GM21423 (cell line): ENCODE measurements at regions not wholly inside any gene's neighbourhood (a gene's known extent, or its start where the extent isn't known, plus 50 kb on each side); places are given as distances from the start of the nearest gene placed in this dataset.

Experiments
- ATAC-seq: cut with Tn5 transposase; IDR thresholded peaks from one replicate; pipeline ENCODE4 v1.9.1; 2021; ENCODE audit warnings: mild to moderate bottlenecking, moderate library complexity; ENCODE audit not compliant: unreplicated experiment

DNA sequence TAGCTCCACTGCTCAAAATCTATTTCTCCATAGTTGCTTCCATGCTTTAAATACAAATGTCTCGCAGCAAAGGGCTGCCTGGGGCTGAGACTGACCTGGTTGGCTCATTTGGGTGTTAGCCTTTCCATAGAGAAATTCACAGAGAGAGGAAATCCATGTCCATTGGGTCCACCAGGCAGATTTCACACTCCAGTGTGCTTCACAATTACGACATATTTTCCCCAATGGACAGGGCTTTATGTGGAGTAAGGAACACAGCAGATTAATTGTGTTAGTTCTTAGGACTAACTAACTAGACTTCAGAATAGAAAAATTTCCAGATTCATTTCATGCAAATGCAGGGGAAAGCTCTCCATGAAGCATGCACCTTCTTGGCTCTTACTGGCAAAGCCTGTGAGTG lies 180.7 kb downstream of the FBXO15 start:
- no peak for ATAC-seq

DNA sequence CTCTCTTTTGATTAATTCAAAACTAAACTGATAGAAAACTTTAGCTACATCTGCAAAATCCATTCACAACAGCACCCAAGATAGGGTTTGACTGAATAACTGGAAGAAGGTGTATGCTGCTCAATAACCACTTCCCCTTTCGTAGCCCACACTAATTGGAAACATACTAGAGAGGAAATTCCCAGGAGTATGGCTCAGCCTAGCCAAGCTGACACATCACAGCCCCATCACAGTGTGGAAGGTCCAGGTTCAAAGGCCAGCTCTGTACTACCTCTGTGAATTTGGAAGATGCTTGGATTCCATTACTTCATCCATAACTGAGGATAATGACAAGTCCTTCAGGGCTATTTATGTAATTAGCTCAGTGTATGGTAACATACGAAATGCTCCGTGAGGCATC lies 185.4 kb downstream of the FBXO15 start:
- no peak for ATAC-seq

DNA sequence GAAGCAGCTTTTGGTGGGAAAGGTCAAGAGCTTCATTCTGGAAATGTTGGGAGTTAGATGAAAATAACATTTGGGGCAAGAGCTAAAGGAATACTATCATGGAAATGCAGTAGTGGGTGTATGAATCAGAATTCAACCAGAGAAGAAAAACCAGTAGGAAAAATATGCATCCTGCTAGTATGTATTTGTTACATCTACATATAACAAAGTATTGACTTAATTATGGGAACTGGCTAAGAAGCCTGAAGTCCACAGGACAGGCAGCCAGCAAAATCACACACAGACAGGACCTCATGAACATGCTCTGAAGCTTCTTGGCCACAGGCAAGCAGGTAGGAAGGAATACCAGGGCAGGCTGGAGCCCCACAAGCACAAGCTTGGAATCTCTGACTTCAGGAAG lies 185.8 kb downstream of the FBXO15 start:
- ATAC-seq: no peak

DNA sequence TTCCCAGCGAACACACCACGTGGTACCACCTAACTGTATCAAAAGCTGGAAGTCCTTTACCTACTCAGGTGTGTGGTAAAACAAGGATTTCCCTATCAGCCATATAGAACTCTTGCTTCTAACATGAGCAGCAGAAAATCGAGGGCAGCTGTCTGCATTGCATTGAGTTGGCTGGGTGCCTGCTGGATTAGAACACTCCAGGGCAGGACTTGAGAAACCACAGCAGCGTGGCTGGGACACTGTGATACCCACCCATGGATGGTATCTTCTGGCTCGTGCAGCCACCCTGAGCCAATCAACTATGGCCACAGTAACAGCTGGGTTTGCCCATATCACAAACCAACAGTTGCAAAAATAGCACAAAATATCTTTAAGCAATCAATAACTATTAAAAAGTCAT lies 188.3 kb downstream of the FBXO15 start:
- ATAC-seq: no peak

DNA sequence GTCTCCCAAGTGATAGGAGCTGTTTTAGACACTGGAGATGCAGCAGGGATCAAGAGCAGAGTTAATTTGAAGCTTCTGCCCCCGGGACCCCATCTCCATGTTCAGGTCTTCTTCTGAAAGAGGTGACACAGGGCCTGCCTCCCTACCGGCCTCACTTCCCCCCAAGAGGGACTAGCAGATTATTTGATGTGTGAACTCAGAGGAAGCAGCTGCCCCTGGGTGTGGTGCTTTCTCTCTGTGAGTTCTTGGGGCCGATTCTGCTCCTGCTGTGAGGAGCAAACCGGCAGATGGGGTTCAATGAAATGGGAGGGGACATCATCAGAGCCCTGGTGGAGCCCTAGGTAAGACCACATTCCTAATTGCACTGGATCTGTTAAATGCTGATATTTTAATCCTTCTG lies 193.4 kb downstream of the FBXO15 start:
- ATAC-seq: no peak

DNA sequence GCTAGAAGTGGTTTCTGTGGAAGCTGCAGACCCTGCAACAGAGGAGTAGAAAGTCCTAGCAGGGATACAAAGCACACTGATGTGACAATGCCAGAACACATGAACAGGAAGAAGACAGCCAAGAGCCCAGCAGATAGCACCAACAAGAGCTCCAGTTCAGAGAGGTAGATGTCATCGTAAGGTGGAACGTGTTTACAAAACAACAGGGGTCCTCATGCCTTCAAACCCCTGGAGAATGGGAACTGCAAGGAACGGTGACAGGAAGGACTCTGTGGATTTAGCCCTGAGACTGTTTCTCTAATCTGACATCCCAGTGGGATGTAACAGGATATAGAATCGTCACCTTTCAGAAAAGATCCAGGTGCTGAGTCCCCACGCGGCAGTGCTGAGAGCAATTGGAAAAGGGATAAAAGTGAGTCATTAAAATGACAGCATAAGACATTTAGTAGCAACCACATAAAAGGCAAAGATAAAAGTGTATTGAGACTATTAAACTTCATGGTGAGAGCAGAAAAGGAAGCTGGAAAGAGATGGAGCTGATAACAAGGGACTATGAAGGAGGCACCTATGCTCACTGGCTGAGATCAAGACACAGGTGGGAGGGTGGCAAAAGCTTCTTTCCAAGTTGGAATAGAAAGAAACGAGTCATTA lies 195.2 kb downstream of the FBXO15 start:
- ATAC-seq: no peak

DNA sequence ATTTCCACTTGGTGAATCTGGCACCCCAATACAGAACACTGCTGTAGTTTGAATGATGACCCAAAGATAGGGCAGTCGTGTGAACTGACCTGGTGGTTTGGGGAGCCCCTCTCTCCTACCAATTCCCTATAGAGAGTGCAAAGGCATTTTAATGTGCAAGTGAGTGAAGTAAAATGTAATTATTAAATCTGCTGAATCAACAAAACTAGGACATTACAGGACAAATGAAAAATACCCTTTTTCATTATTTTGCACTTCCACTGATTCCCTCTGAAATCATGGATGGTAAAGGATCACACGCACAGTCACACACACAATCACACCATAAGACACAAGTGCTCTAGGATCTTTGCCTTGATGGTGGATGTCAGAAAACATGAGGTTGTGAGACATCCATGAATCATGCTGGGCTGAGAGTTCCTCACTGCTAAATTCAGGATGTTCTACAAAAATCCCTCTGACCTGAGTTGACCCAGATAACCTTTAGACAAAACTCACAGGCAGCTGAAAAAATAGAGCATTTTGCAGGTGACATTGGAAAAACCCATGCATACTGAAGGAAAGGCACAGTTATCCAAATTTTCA lies 197.4 kb downstream of the FBXO15 start:
- ATAC-seq: no peak

DNA sequence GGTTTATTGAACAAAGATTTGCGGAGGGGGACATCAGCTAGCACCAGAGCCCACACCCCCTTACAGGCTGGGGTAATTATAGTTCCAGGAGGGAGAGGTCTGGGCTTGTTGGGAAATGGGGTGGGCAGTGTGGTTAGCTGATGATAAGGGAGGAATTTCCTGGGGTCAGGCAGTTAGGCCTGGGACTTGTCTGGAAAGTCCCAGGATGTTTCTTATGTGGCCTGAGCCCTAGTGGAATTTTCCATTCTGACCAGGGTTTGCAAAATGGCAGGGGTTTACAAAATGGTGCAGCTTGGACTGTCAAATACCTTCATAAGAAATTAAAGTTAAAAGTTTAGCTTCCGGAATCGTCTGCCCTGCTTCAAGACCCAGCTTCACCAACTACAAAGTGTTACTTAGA lies 199.1 kb downstream of the FBXO15 start:
- no peak for ATAC-seq

DNA sequence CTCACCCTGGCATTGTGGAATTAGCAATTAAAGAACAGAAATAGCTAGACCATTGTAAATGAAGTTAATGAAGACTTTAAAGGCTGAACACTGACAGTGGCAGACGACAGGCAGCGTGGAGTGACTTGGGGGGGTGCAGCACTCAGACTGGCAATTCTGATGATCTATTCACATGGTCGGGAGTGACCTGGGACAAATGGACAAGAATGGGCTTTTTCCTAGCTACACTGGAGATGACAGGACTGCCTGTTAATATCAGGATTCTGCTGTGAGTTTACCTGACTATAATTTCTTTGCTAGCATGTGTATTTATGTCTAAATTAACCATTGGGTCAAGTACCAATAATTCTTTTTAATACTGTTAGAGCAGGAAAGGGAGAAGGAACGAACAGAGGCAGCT lies 199.6 kb downstream of the FBXO15 start:
- no peak for ATAC-seq

DNA sequence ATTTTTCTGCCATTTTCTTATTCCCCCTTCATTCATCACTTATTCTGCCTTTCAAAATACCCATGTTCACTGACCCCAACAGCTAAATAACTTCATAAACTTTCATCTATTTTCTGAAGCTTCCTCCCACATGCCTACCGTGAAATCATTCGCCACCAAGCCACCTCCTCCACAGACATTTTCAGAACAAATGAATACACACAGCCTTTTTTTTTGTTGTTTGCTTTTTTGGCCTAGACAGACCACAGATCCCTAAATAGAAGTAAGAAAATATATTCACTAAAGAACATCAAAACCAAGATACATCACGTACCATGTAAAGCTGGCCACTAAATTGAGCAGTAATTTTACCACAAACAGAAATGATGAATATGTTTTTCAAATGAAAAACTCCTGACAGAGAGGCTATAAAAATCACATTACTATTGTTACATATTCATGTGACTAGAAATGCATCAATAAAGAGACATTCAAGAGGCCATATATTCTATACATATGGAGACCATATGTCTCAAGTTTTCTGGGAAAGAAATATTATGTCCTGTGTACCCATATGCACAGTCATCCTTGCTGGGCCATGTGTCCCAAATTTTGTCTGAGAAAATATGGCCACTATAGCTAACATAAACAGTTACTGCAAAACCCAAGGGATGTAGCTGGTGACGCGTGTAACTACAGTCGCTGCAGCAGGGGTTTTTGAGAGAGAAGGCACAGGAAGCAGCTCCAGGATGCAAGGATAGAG lies 200.3 kb downstream of the FBXO15 start:
- ATAC-seq: no peak

DNA sequence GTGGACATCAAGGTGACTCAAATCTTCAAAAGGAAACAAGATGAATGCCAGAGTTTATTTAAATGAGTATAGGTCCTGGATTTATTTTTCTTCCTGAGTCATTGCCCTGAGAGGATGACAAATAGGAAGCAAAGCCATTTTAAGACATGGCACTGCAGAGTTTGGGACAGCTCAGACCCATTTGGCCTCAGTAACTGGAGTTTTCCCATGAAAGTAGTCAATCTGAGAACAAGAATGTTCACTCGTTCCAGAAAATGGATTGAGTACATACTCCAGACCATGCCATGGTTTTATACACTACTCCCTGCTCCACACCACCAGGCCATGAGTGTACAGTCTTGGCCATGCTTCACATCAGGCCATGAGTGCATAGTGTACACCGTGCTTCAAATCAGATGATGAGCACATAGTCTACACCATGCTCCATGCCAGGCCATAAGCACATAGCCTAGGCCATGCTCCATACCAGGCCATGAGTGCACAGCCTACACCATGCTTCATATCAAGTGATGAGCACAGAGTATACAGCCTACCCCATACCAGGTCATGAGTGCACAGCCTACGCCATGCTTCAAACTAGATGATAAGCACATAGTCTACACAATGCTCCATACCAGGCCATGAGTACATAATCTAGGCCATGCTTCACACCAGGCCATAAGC lies 202.4 kb downstream of the FBXO15 start:
- no peak for ATAC-seq

DNA sequence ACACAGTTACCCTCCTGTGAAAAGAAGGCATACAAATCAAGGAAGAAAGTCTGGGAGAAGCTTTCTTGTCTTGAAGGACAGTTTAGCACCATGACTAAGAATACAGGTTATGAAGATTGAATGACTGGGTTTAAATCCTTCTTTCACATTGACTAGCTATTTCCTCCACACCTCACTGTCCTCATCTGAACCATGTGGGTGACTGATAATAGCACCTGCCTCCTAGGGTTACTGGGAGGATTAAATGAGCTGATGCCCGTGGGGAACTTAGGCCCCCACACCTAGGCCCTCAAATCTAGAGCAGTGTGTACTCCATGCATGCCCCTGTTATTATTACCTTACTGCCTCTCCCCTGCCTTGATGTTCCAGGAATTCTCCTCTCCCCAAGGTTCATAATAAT lies 202.9 kb downstream of the FBXO15 start:
- ATAC-seq: no peak

DNA sequence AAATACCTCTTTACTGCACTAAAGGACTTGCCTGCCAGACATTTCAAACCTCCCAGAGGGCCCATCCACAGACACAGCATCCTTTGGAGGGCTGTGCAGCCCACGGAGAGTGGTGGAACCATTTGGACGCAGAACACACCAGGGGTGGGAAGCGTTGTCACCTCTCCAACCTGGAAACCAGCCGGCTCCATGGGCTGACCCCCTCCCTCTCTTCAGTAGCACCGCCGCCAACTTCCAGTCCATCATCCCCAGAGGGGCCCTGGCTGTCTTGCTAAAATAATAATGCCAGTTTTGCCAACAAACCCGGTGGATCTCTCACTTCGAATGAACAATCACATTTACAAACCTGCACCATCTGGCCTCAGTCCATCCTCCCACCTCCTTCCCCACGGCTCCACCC lies 203.9 kb downstream of the FBXO15 start:
- no peak for ATAC-seq

DNA sequence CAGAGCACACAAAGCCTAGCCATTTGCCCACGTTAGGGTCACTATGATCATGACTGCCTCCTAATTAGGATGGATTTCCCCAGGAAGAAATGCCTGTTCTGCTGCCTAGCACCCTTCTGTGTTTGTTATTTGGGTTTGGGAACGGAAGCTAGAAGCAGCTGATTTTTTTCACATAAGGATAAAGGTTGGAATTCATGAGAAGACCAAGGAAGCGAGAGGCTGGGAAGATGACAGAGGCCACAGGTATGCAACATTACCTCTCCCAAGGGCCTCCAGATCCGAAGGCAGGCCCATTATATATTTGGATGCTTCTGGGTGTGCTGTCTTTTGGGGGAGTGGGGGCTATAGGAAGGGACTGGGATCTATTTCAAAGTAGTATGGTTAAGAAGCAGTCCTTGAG lies 204.7 kb downstream of the FBXO15 start:
- no peak for ATAC-seq

DNA sequence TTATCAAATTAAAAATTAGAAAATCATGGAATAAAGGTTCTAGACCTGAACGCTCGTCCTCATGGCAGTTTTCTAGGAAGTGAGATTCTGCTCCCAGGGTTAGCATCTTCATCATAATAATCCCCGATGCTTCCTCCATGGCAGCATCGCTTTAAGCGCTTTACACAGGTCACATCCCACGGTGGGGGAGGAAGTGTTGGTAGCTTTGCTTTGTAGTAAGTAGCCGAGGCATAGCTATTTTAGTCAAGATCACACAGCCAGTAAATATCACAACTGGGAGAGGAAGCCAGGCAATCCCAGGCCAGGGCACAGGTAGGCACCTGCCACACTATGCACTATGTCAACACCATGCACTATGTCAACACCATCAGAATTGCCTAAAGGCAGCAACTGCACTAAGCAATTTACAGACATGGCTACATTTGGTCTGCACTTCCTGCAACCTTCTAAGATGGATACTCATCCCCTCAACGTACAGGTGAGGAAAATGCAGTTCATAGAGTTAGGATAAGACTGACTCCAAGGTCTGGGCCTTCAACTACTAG lies 205.5 kb downstream of the FBXO15 start:
- ATAC-seq: no peak

DNA sequence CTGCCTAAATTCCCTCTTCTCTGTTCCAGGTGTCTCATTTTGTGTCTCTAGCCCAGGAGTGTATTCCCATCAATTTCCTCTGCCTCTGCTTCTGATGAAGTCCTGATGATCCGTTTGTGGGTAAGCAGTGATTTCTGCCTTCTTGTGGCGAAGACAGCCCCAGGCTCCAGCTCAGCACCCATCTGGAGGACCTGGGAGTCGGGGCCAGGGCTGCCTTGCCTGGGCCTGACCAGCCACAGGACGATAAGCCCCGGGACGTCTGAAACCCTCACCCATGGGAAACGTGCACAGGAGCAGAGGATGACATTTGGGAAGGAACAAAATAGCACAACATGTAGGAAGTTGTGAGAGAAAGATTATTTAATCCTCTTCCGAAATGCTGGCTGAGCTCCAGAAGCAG lies 206.9 kb downstream of the FBXO15 start:
- no peak for ATAC-seq

DNA sequence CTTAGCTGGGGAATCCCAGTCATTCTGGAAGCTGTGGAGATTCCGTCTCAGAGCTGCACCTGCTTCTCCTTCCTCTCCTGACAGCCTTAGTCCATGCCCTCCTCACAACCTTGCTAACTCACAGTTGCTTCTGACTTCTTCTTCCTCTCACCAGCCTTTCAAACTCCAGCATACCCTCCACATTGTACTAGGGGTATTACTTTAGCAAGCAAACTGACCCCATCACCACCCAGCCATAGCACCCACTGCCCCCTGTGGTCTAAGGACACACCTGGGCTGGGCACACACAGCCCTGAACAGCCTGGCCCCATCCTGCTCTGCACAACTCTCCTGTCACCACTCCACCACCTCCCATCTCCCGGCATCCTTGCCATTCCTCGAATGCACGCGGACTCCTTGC lies 208.2 kb downstream of the FBXO15 start:
- no peak for ATAC-seq

DNA sequence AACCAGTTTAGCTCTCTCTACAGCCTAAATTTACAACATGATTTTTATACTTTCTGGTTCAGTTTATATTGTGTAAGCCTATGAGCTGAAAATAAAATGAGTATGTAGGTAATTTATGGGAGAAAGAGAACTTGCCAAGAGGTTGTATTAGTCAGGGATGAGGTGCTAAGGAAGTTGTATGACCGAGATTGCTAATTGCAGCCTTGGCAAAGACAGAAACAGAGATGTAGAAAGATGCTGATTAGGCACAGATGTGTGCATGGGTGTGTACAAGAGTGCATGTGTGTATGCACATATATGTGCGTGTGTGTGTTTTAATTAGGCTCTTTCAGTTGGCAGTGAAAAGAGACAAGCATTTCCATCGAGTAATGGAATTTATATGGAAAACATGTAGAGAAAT lies 213.9 kb downstream of the FBXO15 start:
- ATAC-seq: no peak

DNA sequence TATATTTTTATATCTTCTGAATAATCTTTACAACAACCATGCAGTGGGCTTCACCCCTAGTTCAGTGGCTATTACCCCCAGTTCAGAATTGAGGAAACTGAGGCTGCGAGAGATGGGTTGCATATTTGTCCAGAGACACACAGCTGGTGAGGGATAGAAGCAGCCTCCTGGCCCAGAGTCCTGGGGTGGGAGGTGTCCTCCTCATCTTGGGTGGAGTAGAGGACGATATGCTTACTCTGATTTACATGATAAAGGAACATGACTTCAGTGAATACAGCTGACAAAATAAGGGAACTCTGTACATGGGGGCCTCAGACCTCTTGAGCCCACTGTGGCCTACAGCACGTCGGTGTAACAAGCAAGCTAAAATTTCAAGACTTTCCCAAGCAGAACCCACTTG lies 214.7 kb downstream of the FBXO15 start:
- ATAC-seq: no peak

DNA sequence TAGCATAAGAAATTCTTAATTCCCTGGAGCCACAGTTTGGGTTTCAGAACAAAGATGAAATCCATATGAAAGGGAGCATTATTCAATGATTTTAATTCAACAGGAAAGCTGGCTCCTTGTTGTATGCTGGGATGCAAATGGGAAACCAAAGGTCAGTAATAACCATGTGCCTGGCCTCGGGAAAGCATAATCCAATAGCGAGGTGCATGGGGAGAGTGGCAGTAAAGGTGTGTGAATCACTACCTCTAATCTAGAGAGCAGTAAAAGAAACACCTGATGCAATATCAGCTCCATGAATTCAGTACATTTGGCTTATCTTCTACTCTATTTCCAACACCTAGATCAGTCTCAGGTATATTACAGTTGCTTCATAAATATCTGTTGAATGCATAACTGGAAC lies 220.1 kb downstream of the FBXO15 start:
- no peak for ATAC-seq

DNA sequence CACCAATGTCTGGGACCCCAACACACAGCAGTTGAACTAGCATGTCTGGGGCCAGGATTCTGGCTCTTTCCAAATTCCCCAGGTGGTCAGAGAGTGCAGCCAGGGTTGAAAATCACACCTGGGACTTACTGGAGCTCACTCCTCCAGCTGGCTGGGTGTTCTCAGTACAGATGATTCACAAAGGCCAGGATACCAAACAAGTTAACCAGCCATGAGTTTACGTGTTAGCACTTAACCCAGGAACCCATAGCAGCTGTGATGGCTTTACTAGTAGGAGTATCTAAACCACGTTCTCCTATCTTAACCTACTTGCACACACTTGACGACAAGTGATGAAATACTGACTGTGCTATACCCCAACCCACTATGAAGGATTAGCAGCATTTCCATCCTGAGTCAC lies 222.8 kb downstream of the FBXO15 start:
- no peak for ATAC-seq

DNA sequence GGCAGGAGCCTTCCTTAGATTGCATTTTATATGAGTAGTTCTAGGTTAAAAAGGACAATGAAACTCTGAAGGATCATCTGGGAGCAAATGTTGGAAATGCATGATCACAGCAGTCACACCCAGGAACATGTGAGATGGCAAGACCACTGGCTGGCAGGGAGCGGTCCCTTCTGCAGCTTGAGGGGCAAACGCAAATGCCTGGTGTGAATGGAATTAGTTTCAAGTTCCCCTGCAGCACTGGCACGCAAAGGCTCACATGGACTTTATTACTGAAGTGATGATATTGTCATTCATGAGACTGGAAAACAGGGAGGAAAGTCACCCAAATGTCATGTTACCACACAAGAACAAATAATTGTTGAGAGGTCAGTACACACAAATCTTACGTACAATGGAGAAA lies 223.3 kb downstream of the FBXO15 start:
- ATAC-seq: no peak
